ENCODE measurements at regions not wholly inside any gene's neighbourhood (a gene's known extent, or its start where the extent isn't known, plus 50 kb on each side); places are given as distances from the start of the nearest gene placed in this dataset.

- Histone ChIP-seq H3K4me3 (ENCODE audit: low read length in 2 of 2) (no peak overlapping the region), H3K4me1 (ENCODE audit: control insufficient read depth in 1 of 2, insufficient read depth in 2 of 2, low read length in 2 of 2) (no peaks in the 10 kb centered on the region), H3K36me3 (ENCODE audit: control insufficient read depth in 1 of 2, insufficient read depth in 2 of 2, low read length in 1 of 2) (no peaks in the 10 kb centered on the region), H3K9me3 (ENCODE audit: control insufficient read depth, low read length) (peaks cover 1% of the 10 kb centered on the region), H3K27me3 (ENCODE audit: control insufficient read depth in 1 of 2, insufficient read depth in 2 of 2, low read length in 1 of 2) (peaks cover 0 to 6% of the 10 kb centered on the region in 2 donors), H3K27ac (ENCODE audit: low read depth in 1 of 2, low read length in 2 of 2) (no peak overlapping the region)
- intact Hi-C loops (cut with DNase I), result no loop called here
- ATAC-seq (ENCODE audit: low FRiP score) (no peak), DNase-seq (no peak)
- WGBS, 2 donors, result 86% methylated on average over 2 of the region's 2 CpGs
Measured at GRCh38 chr9:19521205-19521604, 112.4 kb downstream of the ACER2 start.

- Histone ChIP-seq H3K27ac (ENCODE audit: low read depth in 1 of 2, low read length in 2 of 2) (no peak overlapping the region), H3K4me3 (ENCODE audit: low read length in 2 of 2) (no peak overlapping the region), H3K27me3 (ENCODE audit: control insufficient read depth in 1 of 2, insufficient read depth in 2 of 2, low read length in 1 of 2) (peaks cover 0 to 6% of the 10 kb centered on the region in 2 donors), H3K36me3 (ENCODE audit: control insufficient read depth in 1 of 2, insufficient read depth in 2 of 2, low read length in 1 of 2) (no peaks in the 10 kb centered on the region), H3K9me3 (ENCODE audit: control insufficient read depth, low read length) (peaks cover 1% of the 10 kb centered on the region), H3K4me1 (ENCODE audit: control insufficient read depth in 1 of 2, insufficient read depth in 2 of 2, low read length in 2 of 2) (peaks cover 0 to 4% of the 10 kb centered on the region in 2 donors)
- DNase-seq (no peak), ATAC-seq (ENCODE audit: low FRiP score) (no peak)
- 70 to 73% methylated on average over 3 of the region's 3 CpGs for WGBS, 2 donors
- intact Hi-C loops (cut with DNase I), result no loop called here
Measured at GRCh38 chr9:19517202-19517942, 108.6 kb downstream of the ACER2 start.

- Histone ChIP-seq H3K4me1 (ENCODE audit: control insufficient read depth in 1 of 2, insufficient read depth in 2 of 2, low read length in 2 of 2) (peaks cover 0 to 5% of the 10 kb centered on the region in 2 donors), H3K36me3 (ENCODE audit: control insufficient read depth in 1 of 2, insufficient read depth in 2 of 2, low read length in 1 of 2) (no peaks in the 10 kb centered on the region), H3K27ac (ENCODE audit: low read depth in 1 of 2, low read length in 2 of 2) (no peak overlapping the region), H3K27me3 (ENCODE audit: control insufficient read depth in 1 of 2, insufficient read depth in 2 of 2, low read length in 1 of 2) (peaks cover 0 to 3% of the 10 kb centered on the region in 2 donors), H3K4me3 (ENCODE audit: low read length in 2 of 2) (no peak overlapping the region), H3K9me3 (ENCODE audit: control insufficient read depth, low read length) (peaks cover 1% of the 10 kb centered on the region)
- DNase-seq (no peak), ATAC-seq (ENCODE audit: low FRiP score) (no peak)
- intact Hi-C loops (cut with DNase I), result no loop called here
- WGBS, 2 donors, result 72% methylated on average over 4 of the region's 4 CpGs
Measured at GRCh38 chr9:19516348-19516747, 107.5 kb downstream of the ACER2 start.

- Histone ChIP-seq H3K36me3 (ENCODE audit: control insufficient read depth in 1 of 2, insufficient read depth in 2 of 2, low read length in 1 of 2) (no peaks in the 10 kb centered on the region), H3K9me3 (ENCODE audit: control insufficient read depth, low read length) (peaks cover 1% of the 10 kb centered on the region), H3K4me1 (ENCODE audit: control insufficient read depth in 1 of 2, insufficient read depth in 2 of 2, low read length in 2 of 2) (peaks cover 0 to 5% of the 10 kb centered on the region in 2 donors), H3K4me3 (ENCODE audit: low read length in 2 of 2) (no peak overlapping the region), H3K27ac (ENCODE audit: low read depth in 1 of 2, low read length in 2 of 2) (no peak overlapping the region), H3K27me3 (ENCODE audit: control insufficient read depth in 1 of 2, insufficient read depth in 2 of 2, low read length in 1 of 2) (no peaks in the 10 kb centered on the region)
- no peak for ATAC-seq (ENCODE audit: low FRiP score)
- 46 to 49% methylated on average over 7 of the region's 7 CpGs for WGBS, 2 donors
- no peak for DNase-seq
- intact Hi-C loops (cut with DNase I), result no loop called here
Measured at GRCh38 chr9:19513671-19514275, 105.0 kb downstream of the ACER2 start.

GRCh38 chr9:19512103-19512832 is 103.5 kb downstream of the ACER2 start:
- ATAC-seq (ENCODE audit: low FRiP score), result no peak
- H3K27ac ChIP-seq (ENCODE audit: low read depth in 1 of 2, low read length in 2 of 2), result no peak overlapping the region
- WGBS, 2 donors, result 60 to 72% methylated on average over 7 of the region's 7 CpGs
- no peak for DNase-seq
- peaks cover 0 to 5% of the 10 kb centered on the region in 2 donors for H3K4me1 ChIP-seq (ENCODE audit: control insufficient read depth in 1 of 2, insufficient read depth in 2 of 2, low read length in 2 of 2)
- H3K36me3 ChIP-seq (ENCODE audit: control insufficient read depth in 1 of 2, insufficient read depth in 2 of 2, low read length in 1 of 2), result no peaks in the 10 kb centered on the region
- intact Hi-C loops (cut with DNase I), result no loop called here
- H3K9me3 ChIP-seq (ENCODE audit: control insufficient read depth, low read length), result peaks cover 1% of the 10 kb centered on the region
- no peaks in the 10 kb centered on the region for H3K27me3 ChIP-seq (ENCODE audit: control insufficient read depth in 1 of 2, insufficient read depth in 2 of 2, low read length in 1 of 2)
- no peak overlapping the region for H3K4me3 ChIP-seq (ENCODE audit: low read length in 2 of 2)

GRCh38 chr9:19511694-19512093 is 102.9 kb downstream of the ACER2 start:
- H3K4me3 ChIP-seq (ENCODE audit: low read length in 2 of 2), result no peak overlapping the region
- 67 to 90% methylated on average over 3 of the region's 3 CpGs for WGBS, 2 donors
- H3K9me3 ChIP-seq (ENCODE audit: control insufficient read depth, low read length), result no peaks in the 10 kb centered on the region
- DNase-seq (no peak), ATAC-seq (ENCODE audit: low FRiP score) (no peak)
- intact Hi-C loops (cut with DNase I), result no loop called here
- peaks cover 0 to 5% of the 10 kb centered on the region in 2 donors for H3K4me1 ChIP-seq (ENCODE audit: control insufficient read depth in 1 of 2, insufficient read depth in 2 of 2, low read length in 2 of 2)
- no peak overlapping the region for H3K27ac ChIP-seq (ENCODE audit: low read depth in 1 of 2, low read length in 2 of 2)
- H3K27me3 ChIP-seq (ENCODE audit: control insufficient read depth in 1 of 2, insufficient read depth in 2 of 2, low read length in 1 of 2), result no peaks in the 10 kb centered on the region
- no peaks in the 10 kb centered on the region for H3K36me3 ChIP-seq (ENCODE audit: control insufficient read depth in 1 of 2, insufficient read depth in 2 of 2, low read length in 1 of 2)

- Histone ChIP-seq H3K27me3 (ENCODE audit: control insufficient read depth in 1 of 2, insufficient read depth in 2 of 2, low read length in 1 of 2) (no peaks in the 10 kb centered on the region), H3K4me1 (ENCODE audit: control insufficient read depth in 1 of 2, insufficient read depth in 2 of 2, low read length in 2 of 2) (peaks cover 0 to 5% of the 10 kb centered on the region in 2 donors), H3K36me3 (ENCODE audit: control insufficient read depth in 1 of 2, insufficient read depth in 2 of 2, low read length in 1 of 2) (no peaks in the 10 kb centered on the region), H3K27ac (ENCODE audit: low read depth in 1 of 2, low read length in 2 of 2) (no peak overlapping the region), H3K4me3 (ENCODE audit: low read length in 2 of 2) (no peak overlapping the region), H3K9me3 (ENCODE audit: control insufficient read depth, low read length) (no peaks in the 10 kb centered on the region)
- WGBS, 2 donors, result 72 to 81% methylated on average over 4 of the region's 4 CpGs
- DNase-seq, result no peak
- ATAC-seq (ENCODE audit: low FRiP score), result no peak
- intact Hi-C loops (cut with DNase I), result no loop called here
Measured at GRCh38 chr9:19510907-19511306, 102.1 kb downstream of the ACER2 start.

All from aorta (tissue), 5 donors.